H9 (cell line): ENCODE measurements at regions not wholly inside any gene's neighbourhood (a gene's known extent, or its start where the extent isn't known, plus 50 kb on each side); places are given as distances from the start of the nearest gene placed in this dataset.

Source experiments
- DNase-seq: peaks from one replicate; pipeline ENCODE4 v3.0.0-alpha.2; 2017
- H2AFZ ChIP-seq: one replicate; pipeline ENCODE4 v1.6.1; 2013; ENCODE audit warnings: mild to moderate bottlenecking, low read length, control low read depth, moderate library complexity
- H2AK5ac ChIP-seq: 2 replicates; pipeline ENCODE4 v1.6.1; 2013; ENCODE audit warnings: low read length, control low read depth, mixed read lengths; ENCODE audit not compliant: insufficient read length
- H2BK120ac ChIP-seq: one replicate; pipeline ENCODE4 v1.6.1; 2013; ENCODE audit warnings: low read depth, mild to moderate bottlenecking, low read length, control low read depth, inconsistent platforms; ENCODE audit not compliant: poor library complexity, severe bottlenecking
- H2BK12ac ChIP-seq: 2 replicates; pipeline ENCODE4 v1.6.1; 2013; ENCODE audit warnings: low read length, control low read depth, mixed read lengths, low read depth; ENCODE audit not compliant: insufficient read length
- H2BK15ac ChIP-seq: 2 replicates; pipeline ENCODE4 v1.6.1; 2013; ENCODE audit warnings: low read depth, low read length, control low read depth
- H2BK20ac ChIP-seq: one replicate; pipeline ENCODE4 v1.6.1; 2013; ENCODE audit warnings: low read depth, mild to moderate bottlenecking, low read length, control low read depth, inconsistent platforms; ENCODE audit not compliant: poor library complexity, severe bottlenecking
- H2BK5ac ChIP-seq: 2 replicates; pipeline ENCODE4 v1.6.1; 2013; ENCODE audit warnings: low read length, control low read depth, mixed read lengths; ENCODE audit not compliant: insufficient read length
- H3K14ac ChIP-seq: 2 replicates; pipeline ENCODE4 v1.6.1; 2013; ENCODE audit warnings: low read length, control low read depth; ENCODE audit not compliant: insufficient read depth
- H3K18ac ChIP-seq: 2 replicates; pipeline ENCODE4 v1.6.1; 2013; ENCODE audit warnings: low read depth, mild to moderate bottlenecking, mixed read lengths, low read length, control low read depth; ENCODE audit not compliant: insufficient read length
- H3K23ac ChIP-seq: 2 replicates; pipeline ENCODE4 v1.6.1; 2013; ENCODE audit warnings: low read length, control low read depth, mixed read lengths, low read depth; ENCODE audit not compliant: insufficient read length
- H3K23me2 ChIP-seq: 2 replicates; pipeline ENCODE4 v1.6.1; 2013; ENCODE audit warnings: low read depth, mild to moderate bottlenecking, mixed read lengths, low read length, control low read depth; ENCODE audit not compliant: insufficient read length, poor library complexity, severe bottlenecking
- H3K27ac ChIP-seq: 2 replicates; pipeline ENCODE4 v1.5.1; 2013; ENCODE audit warnings: low read length, control low read depth, mixed read lengths, low read depth; ENCODE audit not compliant: insufficient read length
- H3K27me3 ChIP-seq: 2 replicates; pipeline ENCODE4 v1.6.1; 2013; ENCODE audit warnings: low read length, control low read depth, inconsistent platforms; ENCODE audit not compliant: insufficient read depth
- H3K4ac ChIP-seq: 2 replicates; pipeline ENCODE4 v1.6.1; 2013; ENCODE audit warnings: low read depth, mild to moderate bottlenecking, control low read depth, inconsistent platforms, low read length, moderate library complexity
- H3K4me1 ChIP-seq: 2 replicates; pipeline ENCODE4 v1.6.1; 2013; ENCODE audit warnings: low read length, control low read depth, inconsistent platforms; ENCODE audit not compliant: insufficient read depth
- H3K4me2 ChIP-seq: 2 replicates; pipeline ENCODE4 v1.6.1; 2013; ENCODE audit warnings: low read length, control low read depth, mixed read lengths; ENCODE audit not compliant: insufficient read length, insufficient read depth
- H3K56ac ChIP-seq: 2 replicates; pipeline ENCODE4 v1.6.1; 2013; ENCODE audit warnings: low read depth, mild to moderate bottlenecking, mixed read lengths, low read length, control low read depth; ENCODE audit not compliant: insufficient read length
- H3K79me1 ChIP-seq: 2 replicates; pipeline ENCODE4 v1.6.1; 2013; ENCODE audit warnings: low read depth, mild to moderate bottlenecking, moderate library complexity, low read length, control low read depth, inconsistent platforms; ENCODE audit not compliant: insufficient read depth, poor library complexity, severe bottlenecking
- H3K79me2 ChIP-seq: 2 replicates; pipeline ENCODE4 v1.6.1; 2013; ENCODE audit warnings: low read length, control low read depth, inconsistent platforms; ENCODE audit not compliant: insufficient read depth
- H3K9ac ChIP-seq: 2 replicates; pipeline ENCODE4 v1.6.1; 2013; ENCODE audit warnings: low read length, control low read depth, mixed read lengths; ENCODE audit not compliant: insufficient read length; ENCODE audit errors: extremely low read depth
- H3K9me3 ChIP-seq: one replicate; pipeline ENCODE4 v1.6.1; 2013; ENCODE audit warnings: low read depth, low read length, inconsistent platforms; ENCODE audit not compliant: control insufficient read depth
- H3T11ph ChIP-seq: one replicate; pipeline ENCODE4 v1.6.1; 2013; ENCODE audit warnings: mild to moderate bottlenecking, low read length, control low read depth, inconsistent platforms
- H4K20me1 ChIP-seq: one replicate; pipeline ENCODE4 v1.6.1; 2013; ENCODE audit not compliant: control insufficient read depth, insufficient read length, insufficient read depth
- H4K5ac ChIP-seq: 2 replicates; pipeline ENCODE4 v1.6.1; 2013; ENCODE audit warnings: low read depth, mild to moderate bottlenecking, mixed read lengths, low read length, control low read depth; ENCODE audit not compliant: insufficient read length
- H4K8ac ChIP-seq: replicated peaks from 2 replicates; pipeline ENCODE4 v1.6.1; 2013; ENCODE audit warnings: low read length, control low read depth, mixed read lengths, low read depth; ENCODE audit not compliant: insufficient read length
- H4K91ac ChIP-seq: 2 replicates; pipeline ENCODE4 v1.6.1; 2013; ENCODE audit warnings: low read depth, mild to moderate bottlenecking, moderate library complexity, mixed read lengths, low read length, control low read depth; ENCODE audit not compliant: insufficient read length
- H3K27ac Mint-ChIP-seq, 3 experiments: 2 replicates in 2 of 3; 3 replicates in 1 of 3; pipeline ENCODE4 v1.8.0; 2020 to 2021; ENCODE audit warnings: mixed read lengths in 3 of 3, mild to moderate bottlenecking in 1 of 3, moderate library complexity in 1 of 3
- H3K27me3 Mint-ChIP-seq: 2 replicates; pipeline ENCODE4 v1.8.0; 2021; ENCODE audit warnings: low read depth, mild to moderate bottlenecking, moderate library complexity, mixed read lengths
- H3K36me3 Mint-ChIP-seq, 3 experiments: 2 replicates in 2 of 3; 3 replicates in 1 of 3; pipeline ENCODE4 v1.8.0; 2020 to 2021; ENCODE audit warnings: low read depth in 3 of 3, mixed read lengths in 3 of 3; ENCODE audit not compliant: insufficient read depth in 1 of 3
- H3K4me1 Mint-ChIP-seq, 2 experiments: 2 replicates each; pipeline ENCODE4 v1.8.0; 2020; ENCODE audit warnings: mixed read lengths in 2 of 2
- H3K4me3 Mint-ChIP-seq, 2 experiments: 2 replicates in 1 of 2; 3 replicates in 1 of 2; pipeline ENCODE4 v1.8.0; 2020 to 2021; ENCODE audit warnings: mild to moderate bottlenecking in 2 of 2, mixed read lengths in 2 of 2, moderate library complexity in 1 of 2
- H3K9me3 Mint-ChIP-seq, 2 experiments: 2 replicates in 1 of 2; 3 replicates in 1 of 2; pipeline ENCODE4 v1.8.0; 2020; ENCODE audit warnings: mild to moderate bottlenecking in 2 of 2, mixed read lengths in 2 of 2, moderate library complexity in 1 of 2
- CTCF ChIP-seq: fragments of 200-600 bp; sonication (generic); conservative IDR thresholded peaks from 3 replicates; pipeline ENCODE4 v1.8.0; 2021; ENCODE audit warnings: antibody characterized with exemption, mild to moderate bottlenecking
- WGBS: extraction: QIAGEN DNeasy Blood & Tissue Kit; methylation state at CpG from one replicate; pipeline ENCODE4 v1.1.7; 2013; ENCODE audit warnings: missing lambda C conversion rate, low lambda C conversion rate, mixed read lengths; ENCODE audit not compliant: insufficient read length; ENCODE audit errors: extremely low coverage; 5-methylcytosine and 5-hydroxymethylcytosine counted together

- Mint-ChIP-seq H3K9me3 (peaks cover 83 to 92% of the 10 kb centered on the region in 2 experiments), H3K27me3 (peaks cover 6% of the 10 kb centered on the region; the same call in 1 of the 2 replicates), H3K4me3 (no peak overlapping the region), H3K27ac (no peak overlapping the region), H3K36me3 (peaks cover 0 to 27% (median 5%) of the 10 kb centered on the region in 3 experiments; a peak in 4 of 7 replicates), H3K4me1 (no peaks in the 10 kb centered on the region)
- no peaks in the 10 kb centered on the region for H3K23me2 ChIP-seq
- no peaks in the 10 kb centered on the region for H3K4me1 ChIP-seq
- no peak overlapping the region for H4K8ac ChIP-seq
- no peaks in the 10 kb centered on the region for H3K79me1 ChIP-seq
- no peak overlapping the region for H3K4me2 ChIP-seq
- no peak overlapping the region for H3T11ph ChIP-seq
- no peak overlapping the region for H3K14ac ChIP-seq
- no peak overlapping the region for H3K9ac ChIP-seq
- no peak for DNase-seq
- no peak overlapping the region for H2BK20ac ChIP-seq
- no peaks in the 10 kb centered on the region for H3K79me2 ChIP-seq
- no peak overlapping the region for H2BK15ac ChIP-seq
- no peak for TF ChIP-seq CTCF
- no peak overlapping the region for H2BK120ac ChIP-seq
- H4K5ac ChIP-seq, result no peak overlapping the region
- no peaks in the 10 kb centered on the region for H4K20me1 ChIP-seq
- no peak overlapping the region for H3K4ac ChIP-seq
- H3K23ac ChIP-seq, result no peak overlapping the region
- H4K91ac ChIP-seq, result no peak overlapping the region
- H3K27me3 ChIP-seq, result no peaks in the 10 kb centered on the region
- no peak overlapping the region for H3K27ac ChIP-seq
- no peak overlapping the region for H2BK5ac ChIP-seq
- H2AK5ac ChIP-seq, result no peak overlapping the region
- H2AFZ ChIP-seq, result no peak overlapping the region
- no peak overlapping the region for H2BK12ac ChIP-seq
- WGBS, result no CpG with 5 or more reads among the region's 5 CpGs
- H3K18ac ChIP-seq, result no peak overlapping the region
- H3K9me3 ChIP-seq, result peaks cover 32% of the 10 kb centered on the region
- H3K56ac ChIP-seq, result no peak overlapping the region
Measured at GRCh38 chr7:153588586-153588985, 463.6 kb upstream of the DPP6 start.
